LHCN-M2 (cell line): ENCODE measurements at regions not wholly inside any gene's neighbourhood (a gene's known extent, or its start where the extent isn't known, plus 50 kb on each side); places are given as distances from the start of the nearest gene placed in this dataset.
"Not testable (repeated sequence)": the region's sequence is repeated elsewhere in the genome, so short reads cannot be mapped to it uniquely, and the experiment has no call there.

ENCODE experiments used
- DNase-seq: peaks from one replicate; pipeline ENCODE4 v3.0.0-alpha.2; 2012; ENCODE audit warnings: low read depth

- no peak for DNase-seq
Observed at GRCh38 chr14:27573018-27573417, 975.2 kb upstream of the NOVA1 start.

- no peak for DNase-seq
Observed at GRCh38 chr14:27587103-27587502, 989.3 kb upstream of the NOVA1 start.

- DNase-seq: no peak
Observed at GRCh38 chr14:27605282-27605681, 1007.4 kb upstream of the NOVA1 start.

GRCh38 chr14:27608377-27608776 is 1010.5 kb upstream of the NOVA1 start:
- DNase-seq: no peak

- DNase-seq: no peak
Observed at GRCh38 chr14:27612121-27612520, 1014.3 kb upstream of the NOVA1 start.

GRCh38 chr14:27613102-27613501 is 1015.3 kb upstream of the NOVA1 start:
- no peak for DNase-seq

GRCh38 chr14:27623782-27624181 is 1025.9 kb upstream of the NOVA1 start:
- DNase-seq: no peak

- no peak for DNase-seq
Observed at GRCh38 chr14:27634056-27634970, 1036.5 kb upstream of the NOVA1 start.

GRCh38 chr14:27640688-27641087 is 1042.9 kb upstream of the NOVA1 start:
- not testable (repeated sequence) for DNase-seq

GRCh38 chr14:27642251-27642866 is 1044.5 kb upstream of the NOVA1 start:
- DNase-seq: no peak

- DNase-seq: no peak
Observed at GRCh38 chr14:27660683-27661082, 1062.8 kb upstream of the NOVA1 start.

- DNase-seq: no peak
Observed at GRCh38 chr14:27668531-27668930, 1070.7 kb upstream of the NOVA1 start.

GRCh38 chr14:27672047-27672446 is 1074.2 kb upstream of the NOVA1 start:
- no peak for DNase-seq

- DNase-seq: not testable (repeated sequence)
Observed at GRCh38 chr14:27672811-27673737, 1075.2 kb upstream of the NOVA1 start.

GRCh38 chr14:27686137-27686536 is 1080.5 kb upstream of the FOXG1 start:
- no peak for DNase-seq

GRCh38 chr14:27688841-27689444 is 1077.6 kb upstream of the FOXG1 start:
- DNase-seq: no peak

- DNase-seq: no peak
Observed at GRCh38 chr14:27712364-27712763, 1054.2 kb upstream of the FOXG1 start.

- DNase-seq: no peak
Observed at GRCh38 chr14:27715561-27715960, 1051.0 kb upstream of the FOXG1 start.

- DNase-seq: no peak
Observed at GRCh38 chr14:27721760-27722159, 1044.8 kb upstream of the FOXG1 start.

- no peak for DNase-seq
Observed at GRCh38 chr14:27725482-27725881, 1041.1 kb upstream of the FOXG1 start.

GRCh38 chr14:27727251-27727770 is 1039.3 kb upstream of the FOXG1 start:
- DNase-seq: no peak
